ENCODE measurements at regions not wholly inside any gene's neighbourhood (a gene's known extent, or its start where the extent isn't known, plus 50 kb on each side); places are given as distances from the start of the nearest gene placed in this dataset.

- Histone ChIP-seq H3K9me3 (peaks cover 9% of the 10 kb centered on the region), H3K4me1 (no peaks in the 10 kb centered on the region), H3K27ac (no peak overlapping the region), H3K4me3 (no peak overlapping the region), H3K36me3 (ENCODE audit: insufficient read depth in 1 of 2, low read depth in 1 of 2) (no peaks in the 10 kb centered on the region), H3K27me3 (ENCODE audit: insufficient read depth in 3 of 3, low read length in 2 of 3) (peaks cover 0 to 5% (median 0%) of the 10 kb centered on the region in 3 donors)
- TF ChIP-seq, protein P1, sequence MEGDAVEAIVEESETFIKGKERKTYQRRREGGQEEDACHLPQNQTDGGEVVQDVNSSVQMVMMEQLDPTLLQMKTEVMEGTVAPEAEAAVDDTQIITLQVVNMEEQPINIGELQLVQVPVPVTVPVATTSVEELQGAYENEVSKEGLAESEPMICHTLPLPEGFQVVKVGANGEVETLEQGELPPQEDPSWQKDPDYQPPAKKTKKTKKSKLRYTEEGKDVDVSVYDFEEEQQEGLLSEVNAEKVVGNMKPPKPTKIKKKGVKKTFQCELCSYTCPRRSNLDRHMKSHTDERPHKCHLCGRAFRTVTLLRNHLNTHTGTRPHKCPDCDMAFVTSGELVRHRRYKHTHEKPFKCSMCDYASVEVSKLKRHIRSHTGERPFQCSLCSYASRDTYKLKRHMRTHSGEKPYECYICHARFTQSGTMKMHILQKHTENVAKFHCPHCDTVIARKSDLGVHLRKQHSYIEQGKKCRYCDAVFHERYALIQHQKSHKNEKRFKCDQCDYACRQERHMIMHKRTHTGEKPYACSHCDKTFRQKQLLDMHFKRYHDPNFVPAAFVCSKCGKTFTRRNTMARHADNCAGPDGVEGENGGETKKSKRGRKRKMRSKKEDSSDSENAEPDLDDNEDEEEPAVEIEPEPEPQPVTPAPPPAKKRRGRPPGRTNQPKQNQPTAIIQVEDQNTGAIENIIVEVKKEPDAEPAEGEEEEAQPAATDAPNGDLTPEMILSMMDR (IDR thresholded peaks at IDR 0.05), result no peak
- intact Hi-C loops (cut with DNase I), result no loop called here
- DNase-seq, result no peak
- WGBS, 3 donors, result 55 to 64% (median 56%) methylated on average over 17 of the region's 17 CpGs
- ATAC-seq, result no peak
These were observed 190.5 kb upstream of the PPP2R2D start for GRCh38 chr10:131710142-131710861.

GRCh38 chr10:131722121-131722520 lies 178.7 kb upstream of the PPP2R2D start:
- 90 to 92% (median 91%) methylated on average over 5 of the region's 5 CpGs for WGBS, 3 donors
- no peak overlapping the region for H3K27ac ChIP-seq
- intact Hi-C loops (cut with DNase I), result no loop called here
- no peak overlapping the region for H3K4me3 ChIP-seq
- ATAC-seq (no peak), DNase-seq (no peak)
- H3K9me3 ChIP-seq, result no peaks in the 10 kb centered on the region
- no peaks in the 10 kb centered on the region for H3K36me3 ChIP-seq (ENCODE audit: insufficient read depth in 1 of 2, low read depth in 1 of 2)
- H3K4me1 ChIP-seq, result no peaks in the 10 kb centered on the region
- peaks cover 0 to 5% (median 2%) of the 10 kb centered on the region in 3 donors for H3K27me3 ChIP-seq (ENCODE audit: insufficient read depth in 3 of 3, low read length in 2 of 3)
- TF ChIP-seq, protein P1 (IDR thresholded peaks at IDR 0.05), result no peak

GRCh38 chr10:131722525-131723264 lies 178.1 kb upstream of the PPP2R2D start:
- no peak for ATAC-seq
- H3K27me3 ChIP-seq (ENCODE audit: insufficient read depth in 3 of 3, low read length in 2 of 3), result peaks cover 0 to 10% (median 2%) of the 10 kb centered on the region in 3 donors
- H3K4me1 ChIP-seq, result no peaks in the 10 kb centered on the region
- no peak for DNase-seq
- TF ChIP-seq, protein P1 (IDR thresholded peaks at IDR 0.05), result no peak
- no peak overlapping the region for H3K4me3 ChIP-seq
- WGBS, 3 donors, result 86 to 90% (median 88%) methylated on average over 22 of the region's 22 CpGs
- H3K36me3 ChIP-seq (ENCODE audit: insufficient read depth in 1 of 2, low read depth in 1 of 2), result no peaks in the 10 kb centered on the region
- H3K9me3 ChIP-seq, result no peaks in the 10 kb centered on the region
- intact Hi-C loops (cut with DNase I), result no loop called here
- no peak overlapping the region for H3K27ac ChIP-seq

GRCh38 chr10:131723297-131724168 lies 177.3 kb upstream of the PPP2R2D start:
- no peaks in the 10 kb centered on the region for H3K9me3 ChIP-seq
- H3K27me3 ChIP-seq (ENCODE audit: insufficient read depth in 3 of 3, low read length in 2 of 3), result peaks cover 0 to 10% (median 2%) of the 10 kb centered on the region in 3 donors
- intact Hi-C loops (cut with DNase I), result no loop called here
- no peaks in the 10 kb centered on the region for H3K4me1 ChIP-seq
- TF ChIP-seq, protein P1 (IDR thresholded peaks at IDR 0.05), result no peak
- no peak for ATAC-seq
- peak in 1 of 2 donors; percentile 21 for DNase-seq
- no peak overlapping the region for H3K4me3 ChIP-seq
- no peak overlapping the region for H3K27ac ChIP-seq
- WGBS, 3 donors, result 88 to 90% (median 88%) methylated on average over 20 of the region's 20 CpGs
- H3K36me3 ChIP-seq (ENCODE audit: insufficient read depth in 1 of 2, low read depth in 1 of 2), result no peaks in the 10 kb centered on the region
